ENCODE measurements at regions not wholly inside any gene's neighbourhood (a gene's known extent, or its start where the extent isn't known, plus 50 kb on each side); places are given as distances from the start of the nearest gene placed in this dataset.
A peak's percentile ranks its signal among the peaks of the same experiment; 100 is the strongest.

DNA sequence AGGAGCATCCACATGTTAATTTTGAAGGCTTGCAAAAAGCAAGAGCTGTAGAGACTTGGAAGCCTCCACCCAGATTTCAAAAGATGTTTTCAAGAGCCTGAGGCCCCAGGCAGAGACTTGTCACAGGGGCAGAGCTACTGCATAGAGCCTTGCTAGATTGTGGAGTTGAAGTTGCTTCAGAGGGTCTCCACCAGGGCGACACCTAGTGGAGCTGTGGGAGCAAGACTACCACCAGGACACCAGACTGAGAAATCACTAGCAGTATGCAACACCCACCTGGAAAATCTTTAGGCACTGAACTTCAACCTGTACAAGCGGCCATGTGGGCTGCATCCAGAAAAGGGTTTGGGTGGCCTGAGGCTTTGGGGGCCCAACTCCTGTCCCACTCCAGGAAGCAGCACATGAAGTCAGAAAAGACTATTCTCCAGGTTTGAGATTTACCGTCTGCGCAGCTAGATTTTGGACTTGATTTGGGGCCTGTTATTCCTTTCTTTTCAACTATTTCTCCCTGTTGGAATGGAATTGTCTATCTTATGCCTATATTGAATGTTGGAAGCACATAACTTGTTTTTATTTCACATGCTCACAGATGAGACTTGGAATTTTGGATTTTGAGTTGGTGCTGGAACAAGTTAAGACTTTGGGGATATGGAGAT is 508.6 kb downstream of the FLRT2 start:
- Mint-ChIP-seq H3K9me3 (peaks cover 0 to 6% (median 2%) of the 10 kb centered on the region in 3 donors), H3K4me3 (no peak overlapping the region), H3K36me3 (no peaks in the 10 kb centered on the region), H3K27ac (no peak overlapping the region), H3K27me3 (no peaks in the 10 kb centered on the region), H3K4me1 (no peaks in the 10 kb centered on the region)

DNA sequence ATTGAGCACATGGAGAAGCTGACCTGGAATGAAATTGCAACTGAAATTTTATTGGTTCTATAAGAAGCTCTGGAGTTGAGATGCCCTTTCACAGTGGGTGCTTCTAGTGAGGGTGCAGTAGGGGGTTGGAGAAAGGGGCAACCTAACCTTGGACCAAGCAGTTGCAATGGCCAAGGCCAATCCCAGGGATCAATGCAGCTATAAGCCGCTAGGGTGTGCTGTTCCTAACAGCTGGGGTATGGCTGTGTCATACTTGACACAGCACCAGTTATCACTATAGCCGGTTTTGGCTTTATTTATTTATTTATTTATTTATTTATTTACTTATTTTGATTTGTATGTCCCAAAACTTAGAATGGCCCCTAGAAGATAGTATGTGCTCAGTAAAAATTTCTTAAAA is 505.9 kb downstream of the FLRT2 start:
- no peak overlapping the region for H3K4me3 Mint-ChIP-seq
- H3K27me3 Mint-ChIP-seq, result no peaks in the 10 kb centered on the region
- no peaks in the 10 kb centered on the region for H3K4me1 Mint-ChIP-seq
- no peaks in the 10 kb centered on the region for H3K9me3 Mint-ChIP-seq
- H3K36me3 Mint-ChIP-seq, result no peaks in the 10 kb centered on the region
- no peak overlapping the region for H3K27ac Mint-ChIP-seq

DNA sequence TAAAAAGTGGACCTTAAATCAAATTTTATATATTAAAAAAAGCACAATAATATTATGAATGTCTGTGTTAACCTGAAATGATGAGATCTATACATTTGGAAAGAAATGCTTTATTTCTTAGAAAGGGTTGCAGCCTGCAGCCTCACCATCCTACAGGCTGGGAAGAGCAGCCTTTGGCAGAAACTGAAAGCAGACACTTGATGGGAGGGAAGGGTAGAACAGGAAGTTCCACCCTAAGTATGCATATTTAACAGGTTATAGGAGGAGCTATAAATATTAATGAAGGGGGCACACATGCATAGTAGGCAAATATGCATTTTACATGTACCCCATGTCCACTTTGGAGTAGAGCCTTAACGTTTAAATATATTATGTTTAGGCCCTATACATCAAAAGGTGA is 498.0 kb downstream of the FLRT2 start:
- H3K27me3 Mint-ChIP-seq, result no peaks in the 10 kb centered on the region
- H3K9me3 Mint-ChIP-seq, result peaks cover 0 to 9% (median 5%) of the 10 kb centered on the region in 3 donors
- H3K36me3 Mint-ChIP-seq, result no peaks in the 10 kb centered on the region
- no peak overlapping the region for H3K27ac Mint-ChIP-seq
- H3K4me3 Mint-ChIP-seq, result no peak overlapping the region
- H3K4me1 Mint-ChIP-seq, result peaks cover 0 to 2% (median 0%) of the 10 kb centered on the region in 3 donors

GRCh38 chr14:86027144-86027543 is 497.2 kb downstream of the FLRT2 start:
- H3K27me3 Mint-ChIP-seq, result no peaks in the 10 kb centered on the region
- H3K27ac Mint-ChIP-seq, result no peak overlapping the region
- peaks cover 0 to 2% (median 0%) of the 10 kb centered on the region in 3 donors for H3K4me1 Mint-ChIP-seq
- H3K4me3 Mint-ChIP-seq, result no peak overlapping the region
- H3K9me3 Mint-ChIP-seq, result peaks cover 0 to 9% (median 5%) of the 10 kb centered on the region in 3 donors
- H3K36me3 Mint-ChIP-seq, result no peaks in the 10 kb centered on the region

- peaks cover 3% of the 10 kb centered on the region for H3K36me3 Mint-ChIP-seq
- H3K27ac Mint-ChIP-seq, result no peak overlapping the region
- H3K4me3 Mint-ChIP-seq, result no peak overlapping the region
- no peaks in the 10 kb centered on the region for H3K4me1 Mint-ChIP-seq
- H3K9me3 Mint-ChIP-seq, result peaks cover 0 to 7% (median 3%) of the 10 kb centered on the region in 3 donors
- no peaks in the 10 kb centered on the region for H3K27me3 Mint-ChIP-seq
Observed at GRCh38 chr14:86022031-86022629, 492.2 kb downstream of the FLRT2 start.

DNA sequence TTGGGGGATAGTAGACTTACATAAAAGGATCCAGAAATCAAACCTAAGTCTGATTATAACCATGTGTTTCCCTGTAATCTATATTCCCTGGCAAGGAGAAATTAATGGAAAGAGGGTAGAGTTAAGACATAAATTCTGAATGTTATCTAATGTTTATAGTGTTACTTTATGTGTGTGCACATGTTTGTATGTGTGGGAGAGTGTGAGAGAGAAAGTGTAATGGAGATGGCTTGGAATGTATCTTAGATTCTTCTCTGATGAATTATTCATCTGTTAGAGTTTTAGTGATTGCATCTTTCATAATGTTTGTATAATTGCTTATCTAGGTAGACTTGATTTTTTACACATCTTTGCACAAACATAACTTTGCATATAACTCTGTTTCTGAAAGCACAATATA is 490.9 kb downstream of the FLRT2 start:
- Mint-ChIP-seq H3K36me3 (peaks cover 3% of the 10 kb centered on the region), H3K9me3 (peaks cover 0 to 6% (median 3%) of the 10 kb centered on the region in 3 donors), H3K27ac (no peak overlapping the region), H3K27me3 (no peaks in the 10 kb centered on the region), H3K4me3 (peak overlapping the region in 1 of 4 donors; percentile 11), H3K4me1 (peaks cover 0 to 3% (median 0%) of the 10 kb centered on the region in 3 donors)

GRCh38 chr14:86015941-86016340 is 486.0 kb downstream of the FLRT2 start:
- no peak overlapping the region for H3K27ac Mint-ChIP-seq
- H3K4me1 Mint-ChIP-seq, result peaks cover 0 to 3% (median 0%) of the 10 kb centered on the region in 3 donors
- H3K4me3 Mint-ChIP-seq, result no peak overlapping the region
- peaks cover 0 to 3% (median 2%) of the 10 kb centered on the region in 3 donors for H3K9me3 Mint-ChIP-seq
- H3K36me3 Mint-ChIP-seq, result peaks cover 5% of the 10 kb centered on the region
- H3K27me3 Mint-ChIP-seq, result no peaks in the 10 kb centered on the region

GRCh38 chr14:86015511-86015910 is 485.6 kb downstream of the FLRT2 start:
- H3K36me3 Mint-ChIP-seq, result peaks cover 5% of the 10 kb centered on the region
- peaks cover 0 to 3% (median 2%) of the 10 kb centered on the region in 3 donors for H3K9me3 Mint-ChIP-seq
- no peaks in the 10 kb centered on the region for H3K27me3 Mint-ChIP-seq
- H3K27ac Mint-ChIP-seq, result no peak overlapping the region
- H3K4me1 Mint-ChIP-seq, result peaks cover 0 to 3% (median 0%) of the 10 kb centered on the region in 3 donors
- no peak overlapping the region for H3K4me3 Mint-ChIP-seq

DNA sequence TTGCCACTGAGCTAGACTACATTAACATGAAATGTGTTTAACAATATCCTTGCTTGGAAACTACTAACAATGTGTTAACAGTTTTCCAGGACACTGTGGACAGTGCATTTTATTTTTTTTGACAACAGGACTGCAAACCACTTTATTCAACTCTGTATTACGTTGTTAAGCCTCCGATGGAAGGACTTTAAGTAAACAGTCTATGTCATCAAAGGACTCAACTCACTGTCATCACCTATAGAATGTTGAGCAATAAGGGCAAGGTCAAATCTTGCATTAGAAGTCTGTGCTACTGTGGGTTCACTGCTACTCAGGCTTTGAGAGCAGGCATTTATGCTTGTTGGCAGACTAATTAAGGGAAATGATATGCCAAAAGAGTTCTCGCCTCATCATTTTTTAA is 483.7 kb downstream of the FLRT2 start:
- no peak overlapping the region for H3K4me3 Mint-ChIP-seq
- no peak overlapping the region for H3K27ac Mint-ChIP-seq
- H3K36me3 Mint-ChIP-seq, result peaks cover 5% of the 10 kb centered on the region
- H3K9me3 Mint-ChIP-seq, result peaks cover 0 to 1% (median 0%) of the 10 kb centered on the region in 3 donors
- H3K27me3 Mint-ChIP-seq, result no peaks in the 10 kb centered on the region
- peaks cover 0 to 3% (median 0%) of the 10 kb centered on the region in 3 donors for H3K4me1 Mint-ChIP-seq

GRCh38 chr14:86012461-86012860 is 482.5 kb downstream of the FLRT2 start:
- Mint-ChIP-seq H3K27ac (no peak overlapping the region), H3K36me3 (peaks cover 2% of the 10 kb centered on the region), H3K4me1 (peaks cover 0 to 3% (median 0%) of the 10 kb centered on the region in 3 donors), H3K4me3 (no peak overlapping the region), H3K27me3 (no peaks in the 10 kb centered on the region), H3K9me3 (no peaks in the 10 kb centered on the region)

DNA sequence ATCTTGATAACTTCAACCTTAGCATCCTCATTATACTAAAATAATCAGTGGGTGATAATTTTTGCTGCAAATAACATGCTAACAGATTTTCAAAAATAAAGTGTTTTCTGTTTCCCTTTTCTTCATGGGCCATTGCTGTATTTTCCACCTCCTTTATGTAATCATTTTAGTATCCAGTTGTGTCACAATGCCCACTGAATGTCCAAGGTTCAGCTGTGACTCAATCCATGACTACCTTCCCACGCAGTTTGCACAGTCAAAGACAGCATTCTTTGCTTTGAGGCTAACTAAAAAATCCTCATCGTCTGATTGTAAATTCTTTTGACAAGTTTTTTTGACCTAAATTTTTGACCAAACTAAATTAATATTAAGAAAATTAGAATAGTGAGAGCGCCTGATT is 474.1 kb downstream of the FLRT2 start:
- Mint-ChIP-seq H3K4me3 (no peak overlapping the region), H3K27ac (no peak overlapping the region), H3K27me3 (no peaks in the 10 kb centered on the region), H3K36me3 (no peaks in the 10 kb centered on the region), H3K9me3 (peaks cover 0 to 2% (median 0%) of the 10 kb centered on the region in 3 donors), H3K4me1 (no peaks in the 10 kb centered on the region)

- H3K36me3 Mint-ChIP-seq, result peaks cover 2% of the 10 kb centered on the region
- H3K4me1 Mint-ChIP-seq, result no peaks in the 10 kb centered on the region
- no peak overlapping the region for H3K4me3 Mint-ChIP-seq
- peaks cover 0 to 2% (median 0%) of the 10 kb centered on the region in 3 donors for H3K9me3 Mint-ChIP-seq
- H3K27ac Mint-ChIP-seq, result no peak overlapping the region
- no peaks in the 10 kb centered on the region for H3K27me3 Mint-ChIP-seq
Observed at GRCh38 chr14:85996551-85996950, 466.6 kb downstream of the FLRT2 start.

GRCh38 chr14:85991156-85991555 is 461.2 kb downstream of the FLRT2 start:
- Mint-ChIP-seq H3K27ac (no peak overlapping the region), H3K36me3 (peaks cover 5% of the 10 kb centered on the region), H3K4me3 (no peak overlapping the region), H3K27me3 (no peaks in the 10 kb centered on the region), H3K4me1 (peaks cover 0 to 2% (median 0%) of the 10 kb centered on the region in 3 donors), H3K9me3 (peaks cover 0 to 6% (median 0%) of the 10 kb centered on the region in 3 donors)

- Mint-ChIP-seq H3K4me1 (peaks cover 0 to 2% (median 0%) of the 10 kb centered on the region in 3 donors), H3K27me3 (no peaks in the 10 kb centered on the region), H3K27ac (no peak overlapping the region), H3K9me3 (peaks cover 0 to 6% (median 0%) of the 10 kb centered on the region in 3 donors), H3K36me3 (peaks cover 9% of the 10 kb centered on the region), H3K4me3 (no peak overlapping the region)
Observed at GRCh38 chr14:85987907-85988306, 458.0 kb downstream of the FLRT2 start.

GRCh38 chr14:85987292-85987691 is 457.3 kb downstream of the FLRT2 start:
- H3K4me1 Mint-ChIP-seq, result peaks cover 0 to 2% (median 0%) of the 10 kb centered on the region in 3 donors
- H3K27ac Mint-ChIP-seq, result no peak overlapping the region
- H3K4me3 Mint-ChIP-seq, result no peak overlapping the region
- H3K27me3 Mint-ChIP-seq, result no peaks in the 10 kb centered on the region
- H3K9me3 Mint-ChIP-seq, result peaks cover 0 to 6% (median 0%) of the 10 kb centered on the region in 3 donors
- peaks cover 9% of the 10 kb centered on the region for H3K36me3 Mint-ChIP-seq
